H1 (cell line): ENCODE measurements at regions not wholly inside any gene's neighbourhood (a gene's known extent, or its start where the extent isn't known, plus 50 kb on each side); places are given as distances from the start of the nearest gene placed in this dataset.

Experiments
- CTCF ChIA-PET: fragments of 300-600 bp; sonication (Branson Sonifier 250); formaldehyde crosslinking; loops from one replicate; lab custom pipeline; 2021; ENCODE audit not compliant: partially characterized antibody; lab: Charles Lee
- POLR2A ChIA-PET: fragments of 300-600 bp; sonication (Branson Sonifier 250); formaldehyde crosslinking; loops from one replicate; lab custom pipeline; 2021; ENCODE audit warnings: inconsistent platforms; ENCODE audit not compliant: partially characterized antibody; lab: Charles Lee
- DNase-seq, 2 experiments: peaks; one replicate each; pipeline versions ENCODE4 v3.0.0 to v3.0.0-alpha.2; 2010 to 2022; ENCODE audit warnings: low spot score in 2 of 2, low read depth in 1 of 2, mixed read lengths in 1 of 2
- FAIRE-seq: peaks from 2 replicates; lab custom pipeline; 2011; peaks lifted over from hg19 to GRCh38; lab: Jason Lieb, UNC
- H2AFZ ChIP-seq: 2 replicates; pipeline ENCODE4 v1.8.1; 2012; ENCODE audit warnings: low read length, inconsistent platforms
- H2AK5ac ChIP-seq: 2 replicates; pipeline ENCODE4 v1.6.1; 2013; ENCODE audit warnings: low read depth, low read length
- H2BK120ac ChIP-seq: replicated peaks from 2 replicates; pipeline ENCODE3; 2013; ENCODE audit warnings: low read depth, low read length, inconsistent platforms
- H2BK12ac ChIP-seq: 2 replicates; pipeline ENCODE4 v1.6.1; 2013; ENCODE audit warnings: low read depth, low read length
- H2BK15ac ChIP-seq: 2 replicates; pipeline ENCODE4 v1.6.1; 2013; ENCODE audit warnings: low read length
- H2BK20ac ChIP-seq: 2 replicates; pipeline ENCODE4 v1.6.1; 2013; ENCODE audit warnings: low read length
- H2BK5ac ChIP-seq: 2 replicates; pipeline ENCODE4 v1.6.1; 2013; ENCODE audit warnings: low read depth, low read length
- H3K14ac ChIP-seq: 2 replicates; pipeline ENCODE4 v1.6.1; 2013; ENCODE audit warnings: inconsistent platforms; ENCODE audit not compliant: insufficient read length
- H3K18ac ChIP-seq: 2 replicates; pipeline ENCODE4 v1.6.1; 2013; ENCODE audit warnings: low read length; ENCODE audit errors: extremely low read depth
- H3K23ac ChIP-seq: 2 replicates; pipeline ENCODE4 v1.6.1; 2013; ENCODE audit warnings: inconsistent platforms; ENCODE audit not compliant: insufficient read length
- H3K23me2 ChIP-seq: 2 replicates; pipeline ENCODE4 v1.6.1; 2013; ENCODE audit warnings: low read depth, low read length
- H3K27ac ChIP-seq: 2 replicates; pipeline ENCODE4 v1.6.1; 2011; ENCODE audit warnings: low read depth, low read length, inconsistent platforms
- H3K27me3 ChIP-seq, 4 experiments: replicated peaks in 1 of 4; 1 replicate in 1 of 4; 2 replicates in 3 of 4; pipeline versions ENCODE4 v1.6.1 to v1.8.1; 2011 to 2013; ENCODE audit warnings: low read length in 3 of 4, mild to moderate bottlenecking in 3 of 4, inconsistent platforms in 2 of 4, mixed read lengths in 2 of 4, moderate library complexity in 1 of 4; ENCODE audit not compliant: control insufficient read depth in 3 of 4, insufficient read depth in 3 of 4; ENCODE audit errors: extremely low read depth in 1 of 4
- H3K36me3 ChIP-seq, 4 experiments: 2 replicates each; pipeline versions ENCODE4 v1.6.1 to v1.8.1; 2011 to 2013; ENCODE audit warnings: mild to moderate bottlenecking in 4 of 4, low read length in 3 of 4, moderate library complexity in 2 of 4, control low read depth in 1 of 4, inconsistent platforms in 1 of 4; ENCODE audit not compliant: insufficient read depth in 4 of 4, control insufficient read depth in 2 of 4
- H3K4ac ChIP-seq: replicated peaks from 2 replicates; pipeline ENCODE3; 2013; ENCODE audit warnings: low read length, low read depth, mixed read lengths, inconsistent platforms; ENCODE audit not compliant: insufficient read length
- H3K4me1 ChIP-seq, 4 experiments: replicated peaks in 1 of 4; 1 replicate in 1 of 4; 2 replicates in 3 of 4; pipeline versions ENCODE4 v1.6.1 to v1.8.1; 2011 to 2013; ENCODE audit warnings: low read length in 3 of 4, inconsistent platforms in 2 of 4, mixed read lengths in 1 of 4; ENCODE audit not compliant: insufficient read depth in 4 of 4, control insufficient read depth in 3 of 4
- H3K4me2 ChIP-seq, 2 experiments: 2 replicates each; pipeline versions ENCODE4 v1.6.1 to v1.8.1; 2011 to 2013; ENCODE audit warnings: low read depth in 2 of 2, low read length in 2 of 2, control low read depth in 1 of 2, inconsistent platforms in 1 of 2, mild to moderate bottlenecking in 1 of 2; ENCODE audit not compliant: insufficient read depth in 1 of 2
- H3K4me3 ChIP-seq, 4 experiments: fragments of 200-600, 300-600 bp in 1 of 4; sonication (generic), shearing (Covaris generic), sonication (Bioruptor Twin) in 1 of 4; 2 replicates each; pipeline versions ENCODE4 v1.5.1 to v1.8.1; 2011 to 2016; ENCODE audit warnings: low read length in 4 of 4, low read depth in 3 of 4, control low read depth in 2 of 4, inconsistent platforms in 2 of 4, mild to moderate bottlenecking in 2 of 4, mixed read lengths in 1 of 4, moderate library complexity in 1 of 4; ENCODE audit not compliant: insufficient read depth in 2 of 4; ENCODE audit errors: extremely low read depth in 1 of 4
- H3K56ac ChIP-seq: replicated peaks from 2 replicates; pipeline ENCODE3; 2013; ENCODE audit warnings: low read depth, mild to moderate bottlenecking, mixed read lengths, low read length, inconsistent platforms; ENCODE audit not compliant: insufficient read length
- H3K79me1 ChIP-seq: 2 replicates; pipeline ENCODE4 v1.6.1; 2013; ENCODE audit warnings: low read depth, low read length, control low read depth
- H3K79me2 ChIP-seq, 2 experiments: 2 replicates each; pipeline versions ENCODE4 v1.6.1 to v1.8.1; 2012 to 2013; ENCODE audit warnings: low read length in 2 of 2, mild to moderate bottlenecking in 2 of 2, inconsistent platforms in 1 of 2; ENCODE audit not compliant: insufficient read depth in 2 of 2, control insufficient read depth in 1 of 2
- H3K9ac ChIP-seq, 4 experiments: replicated peaks in 1 of 4; 1 replicate in 1 of 4; 2 replicates in 3 of 4; pipeline versions ENCODE4 v1.6.1 to v1.8.1; 2011 to 2013; ENCODE audit warnings: low read depth in 3 of 4, low read length in 3 of 4, control low read depth in 2 of 4, mild to moderate bottlenecking in 2 of 4, moderate library complexity in 2 of 4, inconsistent platforms in 1 of 4; ENCODE audit errors: extremely low read depth in 1 of 4
- H3K9me3 ChIP-seq, 2 experiments: 2 replicates each; pipeline versions ENCODE4 v1.6.1 to v1.8.1; 2012 to 2013; ENCODE audit warnings: mild to moderate bottlenecking in 2 of 2, moderate library complexity in 2 of 2, control low read depth in 1 of 2, inconsistent platforms in 1 of 2, low read depth in 1 of 2, low read length in 1 of 2, mixed read lengths in 1 of 2; ENCODE audit not compliant: insufficient read depth in 2 of 2
- H4K20me1 ChIP-seq, 2 experiments: replicated peaks in 1 of 2; 2 replicates each; pipeline versions ENCODE3 to v1.8.1; 2011 to 2013; ENCODE audit warnings: inconsistent platforms in 2 of 2, low read length in 2 of 2, mild to moderate bottlenecking in 1 of 2; ENCODE audit not compliant: insufficient read depth in 2 of 2, control insufficient read depth in 1 of 2
- H4K5ac ChIP-seq: 2 replicates; pipeline ENCODE4 v1.6.1; 2013; ENCODE audit warnings: low read length, low read depth, mixed read lengths, inconsistent platforms; ENCODE audit not compliant: insufficient read length
- H4K8ac ChIP-seq: 2 replicates; pipeline ENCODE4 v1.8.0; 2013; ENCODE audit warnings: mild to moderate bottlenecking, moderate library complexity, low read length, inconsistent platforms; ENCODE audit not compliant: insufficient read depth; ENCODE audit errors: extremely low read depth
- H4K91ac ChIP-seq: replicated peaks from 2 replicates; pipeline ENCODE3; 2013; ENCODE audit warnings: low read length, mixed read lengths, inconsistent platforms; ENCODE audit not compliant: insufficient read length
- BCL11A ChIP-seq, 2 experiments: IDR thresholded peaks; one replicate each; pipeline ENCODE4 v1.6.1; 2011; ENCODE audit warnings: low read depth in 2 of 2, low read length in 2 of 2, mild to moderate bottlenecking in 2 of 2
- CBX5 ChIP-seq: fragments of 300-800, 300-1000 bp; sonication (generic); IDR thresholded peaks from 2 replicates; pipeline ENCODE4 v1.7.1; 2016; ENCODE audit warnings: antibody characterized with exemption, low read length, low read depth
- CEBPB ChIP-seq: IDR thresholded peaks from 2 replicates; pipeline ENCODE4 v1.6.1; 2012; ENCODE audit warnings: low read depth, low read length
- CHD2 ChIP-seq: IDR thresholded peaks from 2 replicates; pipeline ENCODE4 v1.6.1; 2012; ENCODE audit warnings: low read length, improper control_type of control experiment
- CTCF ChIP-seq, 3 experiments: IDR thresholded peaks; 1 replicate in 2 of 3; 2 replicates in 1 of 3; pipeline versions ENCODE4 v1.5.1 to v1.6.1; 2011; ENCODE audit warnings: low read length in 3 of 3, mild to moderate bottlenecking in 3 of 3, inconsistent platforms in 2 of 3, low read depth in 1 of 3, moderate library complexity in 1 of 3; ENCODE audit not compliant: insufficient read depth in 1 of 3; ENCODE audit errors: control extremely low read depth in 1 of 3
- JUN ChIP-seq: IDR thresholded peaks from 2 replicates; pipeline ENCODE4 v1.6.1; 2011; ENCODE audit warnings: low read depth, mild to moderate bottlenecking, improper control_type of control experiment, low read length
- TCF12 ChIP-seq: IDR thresholded peaks from 2 replicates; pipeline ENCODE4 v1.6.1; 2011; ENCODE audit warnings: low read depth, mild to moderate bottlenecking, low read length
- YY1 ChIP-seq: IDR thresholded peaks from 2 replicates; pipeline ENCODE4 v1.6.1; 2011; ENCODE audit warnings: low read depth, mild to moderate bottlenecking, low read length
- WGBS, 2 experiments: shearing (Covaris generic) in 1 of 2; methylation state at CpG; one replicate each; pipeline versions ENCODE4 v1.1.6 to v1.1.7; 2013 to 2015; ENCODE audit warnings: low lambda C conversion rate in 2 of 2, mixed read lengths in 2 of 2, inconsistent platforms in 1 of 2, low coverage in 1 of 2, missing lambda C conversion rate in 1 of 2; ENCODE audit not compliant: insufficient replicate concordance in 2 of 2, insufficient coverage in 1 of 2, insufficient read length in 1 of 2; ENCODE audit errors: extremely low coverage in 1 of 2, missing lambda C conversion rate in 1 of 2; 5-methylcytosine and 5-hydroxymethylcytosine counted together

DNA sequence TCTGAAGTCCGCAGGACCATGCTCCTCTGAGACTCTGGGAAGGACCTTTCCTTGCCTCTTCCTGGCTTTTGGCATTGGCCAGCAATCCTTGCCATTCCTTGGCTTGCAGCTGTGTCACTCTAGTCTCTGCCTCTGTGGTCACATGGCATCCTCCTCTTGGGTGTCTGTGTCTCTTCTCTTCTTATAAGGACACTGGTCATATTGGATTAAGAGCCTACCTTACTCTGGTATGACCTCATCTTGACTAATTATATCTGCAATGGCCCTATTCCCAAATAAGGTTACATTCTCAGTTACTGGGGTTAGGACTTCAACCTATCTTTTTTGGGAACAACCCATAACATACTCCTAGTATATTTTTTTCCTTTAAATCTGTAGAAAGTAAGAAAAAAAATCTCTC is 49.9 kb upstream of the GTSF1L start:
- H2AK5ac ChIP-seq = no peak overlapping the region
- no peaks in the 10 kb centered on the region for H3K27me3 ChIP-seq
- ChIA-PET CTCF (interaction anchor here (2.3 kb wide), 1 partner anchor 27 kb away, joined by 5 read pairs; no protein-coding TSS in a partner anchor), POLR2A (no interaction called here)
- no peak overlapping the region for H4K91ac ChIP-seq
- H4K5ac ChIP-seq = no peak overlapping the region
- H3K4me2 ChIP-seq = no peak overlapping the region
- H3K9me3 ChIP-seq = 0 out of 4 replicates have a peak, but pooled peaks cover 0 to 5% of the 10 kb centered on the region in 2 experiments
- H2BK120ac ChIP-seq = no peak overlapping the region
- TF ChIP-seq CBX5 (no peak), YY1 (no peak), BCL11A (IDR thresholded peaks at IDR 0.05; ENCODE audit: low read depth in 2 of 2, low read length in 2 of 2) (no peak), CEBPB (no peak), CTCF (IDR thresholded peaks at IDR 0.05; ENCODE audit: control extremely low read depth in 1 of 3, insufficient read depth in 1 of 3, low read depth in 1 of 3, low read length in 3 of 3) (no peak), JUN (no peak), TCF12 (no peak), CHD2 (no peak)
- no peaks in the 10 kb centered on the region for H3K79me2 ChIP-seq
- 86% methylated on average over 1 of the region's 1 CpG; no CpG with 5 or more reads in 1 of the 2 experiments for WGBS, 2 experiments
- no peak overlapping the region for H3K18ac ChIP-seq
- H3K27ac ChIP-seq = no peak overlapping the region
- H2BK20ac ChIP-seq = no peak overlapping the region
- H3K36me3 ChIP-seq = no peaks in the 10 kb centered on the region
- no peak overlapping the region for H3K56ac ChIP-seq
- no peak overlapping the region for H2AFZ ChIP-seq
- no peaks in the 10 kb centered on the region for H3K4me1 ChIP-seq
- no peak overlapping the region for H4K8ac ChIP-seq
- no peak overlapping the region for H2BK12ac ChIP-seq
- H2BK15ac ChIP-seq = no peak overlapping the region
- no peak for FAIRE-seq
- H3K23ac ChIP-seq = no peak overlapping the region
- DNase-seq = no peak
- no peaks in the 10 kb centered on the region for H4K20me1 ChIP-seq
- H3K4ac ChIP-seq = no peak overlapping the region
- H2BK5ac ChIP-seq = no peak overlapping the region
- no peaks in the 10 kb centered on the region for H3K79me1 ChIP-seq
- H3K4me3 ChIP-seq = no peak overlapping the region
- H3K14ac ChIP-seq = no peak overlapping the region
- no peak overlapping the region for H3K9ac ChIP-seq
- no peaks in the 10 kb centered on the region for H3K23me2 ChIP-seq
